ELF-1 (cell line): ENCODE measurements at regions not wholly inside any gene's neighbourhood (a gene's known extent, or its start where the extent isn't known, plus 50 kb on each side); places are given as distances from the start of the nearest gene placed in this dataset.

Experiments used
- DNase-seq: peaks from one replicate; pipeline ENCODE4 v3.0.0-alpha.2; 2016; ENCODE audit warnings: low read depth, low spot score

GRCh38 chr6:166728884-166729530 lies 102.0 kb upstream of the RPS6KA2 start:
- DNase-seq = peak; percentile 58

DNA sequence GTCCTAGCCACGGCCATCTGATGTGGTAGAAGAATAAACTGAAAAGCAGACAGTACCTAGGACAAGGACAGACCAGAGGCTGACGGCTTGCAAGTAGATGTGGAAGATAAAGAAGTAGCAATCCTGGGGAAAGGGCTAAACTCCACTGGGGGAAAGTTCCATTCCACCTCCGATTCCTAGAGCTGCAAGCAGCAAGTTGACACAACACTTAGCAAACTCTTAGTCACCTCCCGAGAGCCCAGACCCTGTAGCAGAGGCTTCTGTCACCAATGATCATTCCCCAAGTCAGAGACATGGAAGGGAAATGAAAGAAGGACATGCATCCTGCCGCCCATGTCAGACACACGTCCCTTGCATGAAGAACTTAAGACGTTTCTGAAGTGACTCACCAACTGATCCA lies 99.2 kb upstream of the RPS6KA2 start:
- DNase-seq = no peak

- no peak for DNase-seq
Observed at GRCh38 chr6:166725571-166725970, 98.5 kb upstream of the RPS6KA2 start.

DNA sequence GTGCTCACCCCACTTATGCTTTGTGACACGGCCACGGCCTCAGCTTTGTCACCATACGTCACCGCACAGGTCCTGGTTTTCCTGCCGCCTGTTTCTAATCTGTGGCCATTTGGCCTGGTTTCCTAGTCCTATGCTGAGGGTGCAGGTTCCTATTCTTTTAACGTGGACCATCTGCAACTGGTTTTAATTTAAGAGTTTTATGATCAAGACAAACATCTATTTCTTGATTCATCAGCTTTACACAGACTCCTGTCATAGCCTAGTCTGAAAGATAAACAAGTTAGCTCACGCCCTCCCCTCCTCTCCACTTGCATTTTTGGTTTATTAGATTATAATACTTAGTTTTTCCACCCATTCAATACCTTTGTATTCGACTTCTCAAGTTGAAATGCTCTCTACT lies 97.5 kb upstream of the RPS6KA2 start:
- no peak for DNase-seq

DNA sequence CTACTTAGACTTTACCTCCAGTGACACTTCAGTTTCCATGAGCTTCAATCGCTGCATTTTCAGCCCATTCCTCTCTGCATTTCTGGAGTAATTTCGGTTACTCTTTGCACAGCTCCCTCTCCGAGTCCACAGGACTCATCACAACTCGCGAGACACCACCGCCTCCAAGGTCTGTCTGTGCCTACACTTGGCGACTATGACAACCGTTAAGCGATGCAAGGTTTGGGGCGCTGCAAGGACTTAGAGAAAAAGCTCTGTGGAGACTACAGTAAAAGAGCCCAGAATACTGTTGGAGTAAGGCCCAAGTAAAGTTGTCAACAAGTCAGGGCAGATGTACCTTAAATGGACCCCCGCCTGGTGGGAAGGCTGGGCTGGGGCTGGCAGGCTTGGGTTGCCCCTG lies 95.7 kb upstream of the RPS6KA2 start:
- no peak for DNase-seq

DNA sequence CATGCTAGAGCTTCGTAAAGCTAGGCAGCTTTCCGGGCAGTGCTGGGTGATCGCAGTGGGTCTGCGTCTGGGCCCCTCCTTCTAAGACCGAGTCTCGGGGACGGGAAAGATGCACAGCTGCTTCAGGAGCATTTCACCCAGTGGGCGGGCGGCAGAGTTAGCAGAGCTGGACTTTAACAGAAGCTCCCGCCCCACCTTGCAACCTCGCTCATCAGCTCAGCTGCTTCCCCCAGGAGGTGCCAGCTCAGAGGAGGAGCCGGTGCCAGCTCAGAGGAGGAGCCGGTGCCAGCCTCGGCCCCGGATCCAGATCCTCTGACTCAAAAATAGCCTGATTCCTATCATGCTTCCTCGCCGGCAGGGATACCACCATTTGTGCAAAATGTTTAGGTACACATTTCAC lies 94.5 kb upstream of the RPS6KA2 start:
- no peak for DNase-seq

- no peak for DNase-seq
Observed at GRCh38 chr6:166720856-166721255, 93.8 kb upstream of the RPS6KA2 start.

DNA sequence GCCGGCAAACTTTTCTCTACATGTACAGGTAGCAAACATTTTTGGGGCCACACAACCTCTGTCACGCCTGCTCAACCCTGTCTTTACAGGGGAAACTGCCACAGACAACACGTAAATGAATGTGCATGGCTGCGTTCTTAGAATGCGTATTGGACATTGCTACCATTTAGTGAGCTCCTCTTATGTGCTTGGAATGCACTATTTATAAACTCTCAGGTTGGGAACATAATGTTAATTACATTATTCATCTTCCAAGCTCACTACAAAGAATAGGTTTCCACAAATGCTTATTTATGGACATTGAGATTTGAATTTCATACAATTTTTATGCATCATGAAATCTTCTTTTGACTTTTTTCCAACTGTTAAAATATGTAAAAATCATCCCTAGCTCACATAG lies 92.0 kb upstream of the RPS6KA2 start:
- no peak for DNase-seq

GRCh38 chr6:166718516-166718915 lies 91.5 kb upstream of the RPS6KA2 start:
- DNase-seq = no peak

DNA sequence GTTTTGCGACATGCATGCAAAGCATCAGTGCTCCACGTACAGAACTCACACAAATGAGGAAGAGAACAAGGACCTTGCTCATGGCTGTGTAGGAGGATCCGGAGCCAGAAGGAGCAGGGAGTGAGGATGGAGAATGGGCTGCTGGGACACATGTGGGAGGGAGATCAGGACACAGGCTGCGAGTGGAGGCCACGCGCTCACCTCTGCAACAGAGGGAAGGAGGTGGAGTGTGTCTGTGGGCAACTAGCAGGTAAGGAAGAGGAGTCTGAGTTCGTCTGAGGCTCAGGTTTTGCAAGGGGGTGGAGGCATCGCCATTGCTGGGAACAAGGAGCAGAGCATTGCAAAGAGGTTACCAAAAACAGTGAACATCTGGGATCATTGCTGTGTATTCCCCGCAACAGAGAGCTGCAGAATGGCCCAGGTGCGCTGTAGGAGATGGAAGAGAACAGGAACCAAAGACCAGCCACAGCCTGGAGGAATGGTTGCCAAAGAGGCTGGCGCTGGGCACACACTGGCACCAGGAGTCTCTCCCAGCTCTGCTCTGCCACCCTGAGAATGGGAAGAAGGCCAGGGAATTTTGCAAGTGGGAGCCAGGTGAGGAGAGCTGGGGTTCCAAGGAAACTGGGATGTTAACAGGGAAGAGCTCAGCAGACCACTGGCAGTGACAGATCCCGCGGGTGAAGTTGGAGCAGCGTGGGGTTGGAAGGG lies 90.0 kb upstream of the RPS6KA2 start:
- no peak for DNase-seq

GRCh38 chr6:166715992-166716391 lies 88.9 kb upstream of the RPS6KA2 start:
- no peak for DNase-seq

- DNase-seq = no peak
Observed at GRCh38 chr6:166715065-166715464, 88.0 kb upstream of the RPS6KA2 start.

DNA sequence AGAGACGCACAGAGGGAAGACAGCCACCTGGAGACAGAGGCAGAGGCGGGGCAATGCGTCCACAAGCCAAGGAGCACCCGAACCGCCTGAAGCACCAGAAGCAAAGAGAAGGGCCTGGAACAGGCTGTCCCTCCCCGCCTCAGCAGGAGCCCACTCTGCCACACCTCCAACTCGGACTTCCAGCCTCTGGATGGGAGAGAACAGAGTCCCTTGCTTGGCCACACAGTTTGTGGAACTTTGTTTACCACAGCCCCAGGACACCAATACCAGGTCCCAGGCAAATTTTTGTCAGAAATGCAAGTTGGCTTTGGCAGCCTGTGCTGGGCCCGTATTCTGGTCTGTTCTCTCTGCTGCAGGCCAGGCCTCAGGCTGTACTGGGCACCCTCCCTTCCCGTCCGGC lies 87.5 kb upstream of the RPS6KA2 start:
- peak; percentile 81 for DNase-seq

DNA sequence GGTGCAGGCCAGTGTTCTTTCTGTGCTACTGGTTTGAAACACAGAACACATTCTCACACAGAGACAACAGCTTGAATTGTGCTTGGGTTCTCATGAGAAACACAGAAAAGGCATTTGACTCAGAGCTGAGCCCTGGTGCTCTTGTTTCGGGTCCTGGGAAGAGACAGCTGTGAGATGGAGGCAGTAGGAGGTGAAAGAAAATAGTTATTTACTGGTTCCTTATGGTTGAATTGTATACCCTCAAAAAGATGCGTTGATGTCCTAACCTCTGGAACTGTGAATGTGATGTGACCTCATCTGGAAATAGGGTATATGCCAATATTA lies 87.1 kb upstream of the RPS6KA2 start:
- DNase-seq = no peak

- no peak for DNase-seq
Observed at GRCh38 chr6:166713434-166714186, 86.6 kb upstream of the RPS6KA2 start.

- peak; percentile 37 for DNase-seq
Observed at GRCh38 chr6:166712286-166713228, 85.5 kb upstream of the RPS6KA2 start.

DNA sequence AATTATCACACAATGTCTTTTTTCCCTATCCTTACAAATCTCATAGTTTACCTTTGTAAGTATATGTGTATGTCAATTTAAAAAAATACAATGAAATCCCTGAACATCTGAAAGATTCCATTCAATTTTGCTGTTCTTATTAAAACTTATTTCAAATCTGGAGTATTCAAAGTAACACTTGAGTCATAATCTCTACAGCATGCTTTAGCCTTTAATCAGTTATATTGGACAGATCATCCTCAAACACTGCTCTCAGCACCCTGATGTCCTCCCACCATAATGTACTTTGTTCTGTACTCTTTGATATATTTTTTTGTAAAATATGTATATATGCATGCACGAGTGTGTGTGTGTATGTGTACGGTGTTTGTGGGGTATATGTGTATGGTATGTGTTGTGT lies 83.0 kb upstream of the RPS6KA2 start:
- DNase-seq = no peak

- DNase-seq = no peak
Observed at GRCh38 chr6:166708460-166708859, 81.4 kb upstream of the RPS6KA2 start.

DNA sequence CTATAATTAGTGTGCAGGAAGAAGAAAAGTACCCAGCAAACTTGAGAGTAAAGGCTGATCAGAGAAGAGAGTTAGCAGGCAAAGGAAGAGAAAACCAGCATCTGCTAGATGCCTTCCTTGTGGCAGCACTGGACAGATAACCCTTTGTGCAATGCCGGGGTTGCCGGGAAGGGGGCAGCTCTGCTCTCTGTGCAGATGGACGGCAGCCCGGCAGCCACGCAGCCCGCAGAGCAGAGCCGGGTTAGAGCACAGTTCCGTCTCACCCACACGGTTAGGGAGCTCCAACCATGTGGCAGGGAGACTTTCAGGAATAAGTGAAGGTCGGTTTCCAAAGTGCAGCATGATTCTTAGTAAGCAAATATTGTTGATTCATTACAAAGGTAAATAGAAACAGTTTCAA lies 80.0 kb upstream of the RPS6KA2 start:
- DNase-seq = peak; percentile 73

GRCh38 chr6:166705069-166705468 lies 78.0 kb upstream of the RPS6KA2 start:
- no peak for DNase-seq

DNA sequence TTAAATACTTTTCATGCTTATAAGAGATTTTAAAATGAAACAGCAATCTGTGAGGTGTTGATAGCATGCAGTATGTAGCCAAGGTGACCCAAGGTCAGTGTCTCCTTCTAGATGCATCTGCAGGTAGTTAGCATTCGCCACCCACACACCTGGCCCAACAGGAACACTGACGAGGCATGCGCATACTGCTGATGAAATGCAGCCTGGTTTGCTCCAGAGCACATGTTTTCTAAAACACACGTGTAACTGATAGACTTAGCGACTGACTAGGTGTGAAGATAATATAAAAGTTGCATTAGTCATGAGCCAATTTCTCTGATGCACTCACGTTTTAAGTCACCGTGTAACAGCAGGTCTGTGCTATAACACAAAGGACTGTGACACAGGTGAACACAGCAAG lies 77.1 kb upstream of the RPS6KA2 start:
- DNase-seq = no peak

DNA sequence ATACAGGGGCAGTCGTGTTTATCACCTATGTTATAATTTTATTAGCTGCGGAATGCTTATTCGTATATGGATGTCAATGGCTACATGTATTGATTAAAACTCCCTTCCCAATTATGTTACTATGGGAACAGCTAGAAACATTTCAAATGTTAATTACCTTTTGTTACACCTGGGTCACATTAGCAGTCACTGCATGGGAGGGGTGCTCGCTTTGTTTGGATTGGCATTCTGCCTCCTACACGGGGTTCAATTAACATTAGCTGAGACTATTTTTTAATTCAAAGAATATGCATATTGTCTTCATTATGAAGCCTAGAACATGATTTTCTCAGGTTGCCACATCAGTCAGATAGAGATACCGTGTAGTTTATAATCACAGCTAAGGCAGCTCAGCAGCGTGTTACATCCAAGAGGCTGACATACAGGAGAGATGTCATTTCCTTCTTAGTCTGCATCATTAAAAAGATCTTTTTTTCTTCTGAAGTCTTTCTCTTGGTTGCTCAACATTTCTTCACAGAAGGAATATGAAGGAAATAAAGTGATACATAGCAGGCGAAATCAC lies 76.2 kb upstream of the RPS6KA2 start:
- DNase-seq = no peak
